ENCODE measurements at regions not wholly inside any gene's neighbourhood (a gene's known extent, or its start where the extent isn't known, plus 50 kb on each side); places are given as distances from the start of the nearest gene placed in this dataset.

GRCh38 chr2:55782528-55783173 is 89.0 kb upstream of the PNPT1 start:
- ChIA-PET CTCF (interaction anchor here (0.7 to 1.6 kb wide), 2 partner anchors 11 to 94 kb away, joined by 6 to 9 read pairs; no protein-coding TSS in a partner anchor), POLR2A (interaction anchor here (0.5 kb wide), 1 partner anchor 63 kb away, joined by 4 read pairs; no protein-coding TSS in a partner anchor)
- Histone ChIP-seq H3K27ac (ENCODE audit: extremely low read depth, low read depth, low read length) (no peak overlapping the region), H3K9me3 (ENCODE audit: control insufficient read depth, insufficient read depth, low read depth, low read length) (no peaks in the 10 kb centered on the region), H3K4me1 (ENCODE audit: control insufficient read depth, insufficient read depth, low read length) (peaks cover 2% of the 10 kb centered on the region; the same call in 1 of the 2 replicates), H3K36me3 (ENCODE audit: control insufficient read depth in 2 of 2, insufficient read depth in 1 of 2, low read length in 2 of 2) (no peaks in the 10 kb centered on the region), H3K4me3 (ENCODE audit: low read depth, low read length) (no peak overlapping the region)
- TF ChIP-seq ZNF645 (tag by site-specific recombination; IDR thresholded peaks at IDR 0.05), result no peak
- no peak for TF ChIP-seq ZNF560 (tag by site-specific recombination; IDR thresholded peaks at IDR 0.05; ENCODE audit: borderline replicate concordance)

DNA sequence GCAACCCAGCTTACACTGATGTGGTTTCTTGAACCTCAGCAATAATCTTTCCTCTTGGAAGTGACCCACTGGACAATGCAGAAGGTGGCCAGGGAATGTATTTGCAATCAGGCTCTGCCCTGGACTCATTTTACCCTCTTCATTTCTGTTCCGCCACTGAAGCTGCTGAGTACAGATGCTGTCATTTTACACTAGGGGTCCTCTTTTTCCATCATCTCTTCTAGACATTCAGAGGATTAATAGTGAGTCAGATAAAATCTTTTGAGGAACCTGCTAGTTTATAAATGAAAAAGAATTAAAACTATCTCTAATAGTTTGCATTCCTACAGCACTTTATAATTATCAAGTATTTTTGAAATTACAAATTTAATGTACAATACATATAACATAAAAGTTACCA is 87.9 kb upstream of the PNPT1 start:
- CTCF ChIA-PET, result interaction anchor here (1.6 kb wide), 1 partner anchor 10 kb away, joined by 5 read pairs; no protein-coding TSS in a partner anchor
- Histone ChIP-seq H3K4me1 (ENCODE audit: control insufficient read depth, insufficient read depth, low read length) (peaks cover 2% of the 10 kb centered on the region; the same call in 1 of the 2 replicates), H3K36me3 (ENCODE audit: control insufficient read depth in 2 of 2, insufficient read depth in 1 of 2, low read length in 2 of 2) (no peaks in the 10 kb centered on the region), H3K9me3 (ENCODE audit: control insufficient read depth, insufficient read depth, low read depth, low read length) (no peaks in the 10 kb centered on the region), H3K4me3 (ENCODE audit: low read depth, low read length) (no peak overlapping the region), H3K27ac (ENCODE audit: extremely low read depth, low read depth, low read length) (no peak overlapping the region)
- TF ChIP-seq ZNF654 (tag by site-specific recombination; IDR thresholded peaks at IDR 0.05; ENCODE audit: low read depth) (0 out of 2 replicates have a peak, but pooled peaks have one; percentile 6), ZNF324 (tag by site-specific recombination; IDR thresholded peaks at IDR 0.05) (no peak)
- POLR2A ChIA-PET, result no interaction called here

DNA sequence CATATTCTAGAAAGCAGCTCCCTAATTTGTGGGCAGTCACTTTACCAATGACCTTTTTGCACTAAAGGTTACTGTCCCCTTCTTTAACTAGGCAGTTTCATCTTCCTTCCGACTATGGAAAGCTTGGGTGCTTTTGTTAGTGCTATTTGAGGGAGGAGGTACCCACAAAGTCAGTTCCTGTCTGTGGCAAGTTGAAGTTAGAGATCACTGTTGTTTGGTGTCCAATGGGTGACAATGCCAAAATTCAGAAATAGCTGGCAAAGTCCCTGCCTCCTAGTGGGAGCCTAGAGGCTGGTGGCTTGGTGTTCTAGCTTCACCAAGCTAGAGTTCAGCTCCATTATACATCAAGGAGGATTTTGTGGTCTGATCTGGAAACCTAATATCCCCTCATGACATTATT is 87.1 kb upstream of the PNPT1 start:
- ChIA-PET CTCF (interaction anchor here (0.6 to 1.6 kb wide), 2 partner anchors 9 to 82 kb away, joined by 3 to 5 read pairs; no protein-coding TSS in a partner anchor), POLR2A (no interaction called here)
- Histone ChIP-seq H3K27ac (ENCODE audit: extremely low read depth, low read depth, low read length) (no peak overlapping the region), H3K9me3 (ENCODE audit: control insufficient read depth, insufficient read depth, low read depth, low read length) (no peaks in the 10 kb centered on the region), H3K4me3 (ENCODE audit: low read depth, low read length) (no peak overlapping the region), H3K36me3 (ENCODE audit: control insufficient read depth in 2 of 2, insufficient read depth in 1 of 2, low read length in 2 of 2) (no peaks in the 10 kb centered on the region), H3K4me1 (ENCODE audit: control insufficient read depth, insufficient read depth, low read length) (peaks cover 2% of the 10 kb centered on the region; the same call in 1 of the 2 replicates)
- TF ChIP-seq ZNF610 (tag by site-specific recombination; IDR thresholded peaks at IDR 0.05; ENCODE audit: borderline replicate concordance), result no peak
- TF ChIP-seq ZSCAN23 (tag by site-specific recombination; IDR thresholded peaks at IDR 0.05), result no peak
- TF ChIP-seq ZNF792 (tag by site-specific recombination; IDR thresholded peaks at IDR 0.05), result no peak
- TF ChIP-seq ZFP3 (tag by site-specific recombination; IDR thresholded peaks at IDR 0.05; ENCODE audit: low read depth), result no peak
- TF ChIP-seq MZF1 (tag by site-specific recombination; IDR thresholded peaks at IDR 0.05; ENCODE audit: borderline replicate concordance), result no peak
- no peak for TF ChIP-seq ZNF488 (tag by site-specific recombination; IDR thresholded peaks at IDR 0.05)
- TF ChIP-seq ZSCAN30 (tag by site-specific recombination; IDR thresholded peaks at IDR 0.05), result no peak
- TF ChIP-seq, protein P1, sequence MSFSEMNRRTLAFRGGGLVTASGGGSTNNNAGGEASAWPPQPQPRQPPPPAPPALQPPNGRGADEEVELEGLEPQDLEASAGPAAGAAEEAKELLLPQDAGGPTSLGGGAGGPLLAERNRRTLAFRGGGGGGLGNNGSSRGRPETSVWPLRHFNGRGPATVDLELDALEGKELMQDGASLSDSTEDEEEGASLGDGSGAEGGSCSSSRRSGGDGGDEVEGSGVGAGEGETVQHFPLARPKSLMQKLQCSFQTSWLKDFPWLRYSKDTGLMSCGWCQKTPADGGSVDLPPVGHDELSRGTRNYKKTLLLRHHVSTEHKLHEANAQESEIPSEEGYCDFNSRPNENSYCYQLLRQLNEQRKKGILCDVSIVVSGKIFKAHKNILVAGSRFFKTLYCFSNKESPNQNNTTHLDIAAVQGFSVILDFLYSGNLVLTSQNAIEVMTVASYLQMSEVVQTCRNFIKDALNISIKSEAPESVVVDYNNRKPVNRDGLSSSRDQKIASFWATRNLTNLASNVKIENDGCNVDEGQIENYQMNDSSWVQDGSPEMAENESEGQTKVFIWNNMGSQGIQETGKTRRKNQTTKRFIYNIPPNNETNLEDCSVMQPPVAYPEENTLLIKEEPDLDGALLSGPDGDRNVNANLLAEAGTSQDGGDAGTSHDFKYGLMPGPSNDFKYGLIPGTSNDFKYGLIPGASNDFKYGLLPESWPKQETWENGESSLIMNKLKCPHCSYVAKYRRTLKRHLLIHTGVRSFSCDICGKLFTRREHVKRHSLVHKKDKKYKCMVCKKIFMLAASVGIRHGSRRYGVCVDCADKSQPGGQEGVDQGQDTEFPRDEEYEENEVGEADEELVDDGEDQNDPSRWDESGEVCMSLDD (tag by site-specific recombination; IDR thresholded peaks at IDR 0.05), result no peak
- no peak for TF ChIP-seq ZNF596 (tag by site-specific recombination; IDR thresholded peaks at IDR 0.05)
- no peak for TF ChIP-seq ZNF266 (tag by site-specific recombination; IDR thresholded peaks at IDR 0.05; ENCODE audit: low read depth)

Measured in HEK293 (cell line).